ENCODE measurements at regions not wholly inside any gene's neighbourhood (a gene's known extent, or its start where the extent isn't known, plus 50 kb on each side); places are given as distances from the start of the nearest gene placed in this dataset.

- no peak for DNase-seq (ENCODE audit: low spot score)
Observed at GRCh38 chr20:19807946-19808330, 49.9 kb downstream of the RIN2 start.

DNA sequence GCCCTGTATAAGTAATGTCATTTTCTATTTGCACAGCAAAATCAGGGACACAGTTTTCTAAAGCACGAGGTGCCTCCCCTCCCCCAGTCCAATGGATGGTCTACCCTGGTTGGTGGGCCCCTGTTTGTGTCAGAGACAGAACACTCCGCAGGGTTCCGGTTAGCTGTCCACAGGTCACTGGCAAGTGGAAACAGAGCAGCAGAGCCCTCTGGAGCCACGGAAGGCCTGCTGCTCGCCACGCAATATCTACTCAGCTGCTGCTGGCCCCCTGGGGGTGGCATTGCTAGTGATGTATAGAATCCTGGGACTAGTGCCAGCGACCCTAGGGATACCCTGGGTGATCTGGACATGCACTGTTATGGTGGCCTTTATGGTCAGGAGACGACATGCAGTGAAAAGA is 50.4 kb downstream of the RIN2 start:
- DNase-seq (ENCODE audit: low spot score), result no peak

DNA sequence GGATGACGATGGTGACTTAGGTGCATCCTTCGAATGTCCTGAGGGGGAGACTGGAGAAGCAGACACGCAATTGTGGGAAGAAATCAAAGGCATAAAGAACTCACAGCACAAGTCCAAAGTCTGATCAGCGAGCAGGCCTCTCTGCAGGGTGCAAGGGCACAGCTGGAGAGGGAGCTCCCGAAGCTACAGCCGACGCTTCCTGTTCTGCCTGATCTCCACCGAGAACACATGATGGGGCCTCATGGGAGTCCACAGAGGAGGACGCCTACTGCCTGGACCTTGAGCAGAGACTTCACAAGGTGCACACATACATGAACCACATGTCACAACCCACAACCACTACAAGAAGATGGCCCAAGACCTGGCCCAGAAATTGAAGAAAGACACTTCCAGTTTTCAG is 51.4 kb downstream of the RIN2 start:
- DNase-seq (ENCODE audit: low spot score), result no peak

DNA sequence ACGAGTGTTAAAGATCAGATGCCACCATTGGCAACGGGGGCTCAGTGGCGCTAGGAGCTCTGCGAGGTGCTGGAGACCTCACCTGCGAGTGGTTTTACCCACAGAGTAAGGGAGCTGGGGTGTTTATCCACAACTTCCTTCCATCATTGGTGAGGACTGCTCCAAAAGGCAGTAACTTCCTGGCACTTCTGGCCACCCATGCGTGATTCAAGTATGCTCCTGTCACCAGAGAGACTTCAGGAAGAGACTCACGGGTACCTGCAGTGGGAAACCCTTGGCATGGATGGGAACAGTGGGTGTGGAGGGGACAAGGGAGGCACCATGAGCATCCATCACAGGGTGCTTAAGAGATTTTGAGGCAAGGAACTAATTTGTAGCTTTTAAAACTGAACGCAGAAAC is 53.2 kb downstream of the RIN2 start:
- no peak for DNase-seq (ENCODE audit: low spot score)

DNA sequence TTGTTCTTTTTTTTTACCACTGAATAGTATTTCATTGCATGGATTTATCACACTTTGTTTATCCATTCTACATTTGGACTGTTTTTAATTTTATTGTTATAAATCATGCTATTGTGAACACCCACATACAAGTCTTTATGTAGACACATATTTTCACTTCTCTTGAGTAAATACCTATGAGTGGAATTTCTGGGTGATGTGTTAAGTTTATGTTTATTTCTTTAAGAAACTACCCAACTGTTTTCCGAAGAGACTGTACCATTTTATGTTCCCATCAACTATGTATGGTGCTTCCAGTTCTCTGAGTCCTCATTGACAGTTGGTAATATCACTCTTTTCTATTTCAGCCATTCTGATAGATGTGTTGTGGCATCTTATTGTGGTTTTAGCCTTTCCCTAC is 54.0 kb downstream of the RIN2 start:
- DNase-seq (ENCODE audit: low spot score), result no peak

DNA sequence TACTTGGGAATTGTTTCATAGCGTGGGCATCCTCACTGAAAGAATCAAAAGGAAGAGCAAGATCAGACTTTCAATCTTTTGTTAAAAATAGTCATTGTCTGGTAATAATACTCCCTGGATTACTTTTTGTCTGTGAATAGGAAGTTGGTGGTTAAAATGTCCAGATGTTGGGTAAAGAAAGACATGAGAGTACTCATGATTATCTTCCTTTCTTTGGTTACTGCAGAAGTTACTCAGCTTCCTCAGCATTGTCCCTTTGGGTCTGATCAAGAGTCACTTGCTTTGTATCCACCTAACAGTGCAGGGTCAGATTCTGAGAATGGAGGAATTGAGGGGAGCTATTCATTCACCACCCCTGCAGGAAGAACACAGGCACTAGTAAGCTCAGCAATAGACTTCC is 54.6 kb downstream of the RIN2 start:
- DNase-seq (ENCODE audit: low spot score), result no peak

GRCh38 chr20:19813846-19814640 is 56.0 kb downstream of the RIN2 start:
- peak; percentile 51 for DNase-seq (ENCODE audit: low spot score)

GRCh38 chr20:19815553-19815991 is 57.5 kb downstream of the RIN2 start:
- DNase-seq (ENCODE audit: low spot score), result no peak

GRCh38 chr20:19816386-19816785 is 58.3 kb downstream of the RIN2 start:
- no peak for DNase-seq (ENCODE audit: low spot score)

DNA sequence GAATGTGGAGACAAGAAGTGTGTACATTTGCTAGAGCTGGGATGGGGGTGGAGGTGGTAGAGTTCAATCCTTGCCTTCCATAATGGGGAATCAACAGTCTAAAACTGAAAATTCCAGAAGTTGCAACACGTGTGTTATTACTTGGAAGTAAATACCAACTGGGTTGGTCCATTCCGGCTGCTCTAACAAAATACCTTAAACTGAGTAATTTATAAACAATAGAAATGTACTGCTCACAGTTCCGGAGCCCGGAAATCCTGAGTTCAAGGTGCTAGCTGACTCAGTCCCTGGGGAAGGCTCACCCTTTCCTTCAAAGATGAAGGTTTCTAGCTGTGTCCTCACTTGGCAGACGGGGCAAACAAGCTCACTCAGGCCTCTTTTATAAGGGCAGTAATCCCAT is 59.0 kb downstream of the RIN2 start:
- no peak for DNase-seq (ENCODE audit: low spot score)

DNA sequence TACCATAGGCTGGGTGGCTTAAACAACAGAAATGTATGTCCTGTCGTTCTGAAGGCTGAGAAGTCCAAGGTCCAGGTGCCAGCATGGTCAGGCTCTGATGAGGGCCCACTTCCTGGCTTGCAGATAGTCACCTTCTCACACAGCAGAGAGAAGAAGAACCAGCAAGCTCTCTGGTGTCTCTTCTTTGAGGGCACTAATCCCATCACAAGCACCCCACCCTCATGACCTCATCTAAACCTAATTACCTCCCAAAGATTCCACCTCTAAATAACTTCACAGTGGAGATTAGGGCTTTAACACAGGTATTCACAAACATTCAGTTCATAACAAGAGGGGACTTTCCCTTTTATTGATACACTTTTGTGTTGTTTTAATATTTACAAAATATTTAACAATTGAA is 61.1 kb downstream of the RIN2 start:
- no peak for DNase-seq (ENCODE audit: low spot score)

GRCh38 chr20:19820555-19821211 is 62.6 kb downstream of the RIN2 start:
- DNase-seq (ENCODE audit: low spot score), result no peak

GRCh38 chr20:19821606-19822005 is 63.5 kb downstream of the RIN2 start:
- no peak for DNase-seq (ENCODE audit: low spot score)

- DNase-seq (ENCODE audit: low spot score), result no peak
Observed at GRCh38 chr20:19823216-19823615, 65.2 kb downstream of the RIN2 start.

GRCh38 chr20:19823971-19824370 is 65.9 kb downstream of the RIN2 start:
- no peak for DNase-seq (ENCODE audit: low spot score)

DNA sequence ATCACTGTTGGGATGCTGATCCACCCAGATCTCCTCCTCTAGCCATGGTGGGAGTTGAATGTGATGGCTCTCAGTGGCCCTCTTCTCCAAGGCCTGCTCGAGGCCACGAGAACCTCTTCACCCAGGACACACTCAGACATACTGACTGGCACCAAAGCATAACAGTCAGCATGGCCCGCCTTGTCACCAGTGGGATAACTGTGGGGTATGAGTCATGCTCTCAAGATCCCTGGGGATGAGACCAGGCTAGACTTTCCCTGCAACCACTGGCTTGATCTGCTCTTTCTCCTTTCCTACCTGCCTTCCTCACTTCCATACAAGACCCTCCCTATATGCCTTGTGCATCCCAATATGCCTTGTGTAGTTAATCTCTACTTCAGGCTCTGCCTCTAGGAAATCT is 66.8 kb downstream of the RIN2 start:
- DNase-seq (ENCODE audit: low spot score), result no peak

GRCh38 chr20:19826179-19826914 is 68.3 kb downstream of the RIN2 start:
- no peak for DNase-seq (ENCODE audit: low spot score)

DNA sequence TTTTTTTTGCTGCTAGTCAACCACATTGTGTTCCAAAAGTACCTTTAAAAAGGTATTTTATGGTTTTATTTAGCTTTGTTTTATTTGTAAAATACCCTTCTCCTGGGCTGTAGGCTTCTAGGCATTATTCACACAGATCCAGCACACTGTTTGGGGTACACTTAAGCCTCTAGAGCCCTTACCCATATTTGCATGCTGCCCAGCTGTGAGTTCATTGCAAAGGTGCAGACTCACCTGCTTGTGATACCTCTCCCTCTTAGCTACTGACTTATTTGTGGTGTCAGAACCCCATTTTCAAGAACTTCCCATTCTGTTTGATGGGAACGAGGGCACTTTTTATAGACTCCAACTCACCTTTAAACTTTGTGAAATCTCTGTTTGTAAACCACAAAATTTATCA is 69.8 kb downstream of the RIN2 start:
- DNase-seq (ENCODE audit: low spot score), result no peak

- peak; percentile 45 for DNase-seq (ENCODE audit: low spot score)
Observed at GRCh38 chr20:19828232-19828631, 70.2 kb downstream of the RIN2 start.

DNA sequence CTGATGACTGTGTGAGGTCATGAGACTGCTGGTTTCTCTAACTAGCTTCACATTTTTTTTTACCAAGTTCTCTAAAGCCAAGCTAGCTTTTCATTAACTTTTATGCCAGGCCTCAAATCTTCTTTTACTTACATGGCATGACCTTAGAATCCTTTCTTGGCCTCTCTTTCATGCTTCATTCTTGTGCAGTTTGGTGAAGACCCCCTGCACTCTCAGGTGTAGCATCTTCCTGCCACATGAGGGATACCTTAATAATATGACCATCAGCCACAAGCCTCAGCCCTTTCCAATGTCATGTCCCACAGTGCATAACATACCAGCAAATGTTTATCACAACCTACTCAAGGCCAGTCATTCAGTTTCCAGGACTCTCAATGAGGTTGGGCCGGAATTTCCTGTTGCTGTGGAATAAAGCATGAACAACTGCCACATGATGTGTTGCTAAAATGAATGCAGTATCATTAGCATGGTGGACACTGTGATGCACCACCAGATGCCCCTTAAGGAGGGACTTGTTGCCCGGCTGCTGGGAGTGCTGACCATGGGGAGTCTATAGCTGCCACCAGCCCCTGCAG is 72.2 kb downstream of the RIN2 start:
- DNase-seq (ENCODE audit: low spot score), result no peak

- DNase-seq (ENCODE audit: low spot score), result no peak
Observed at GRCh38 chr20:19832875-19833274, 74.8 kb downstream of the RIN2 start.

GRCh38 chr20:19833395-19833794 is 75.3 kb downstream of the RIN2 start:
- DNase-seq (ENCODE audit: low spot score), result no peak

DNA sequence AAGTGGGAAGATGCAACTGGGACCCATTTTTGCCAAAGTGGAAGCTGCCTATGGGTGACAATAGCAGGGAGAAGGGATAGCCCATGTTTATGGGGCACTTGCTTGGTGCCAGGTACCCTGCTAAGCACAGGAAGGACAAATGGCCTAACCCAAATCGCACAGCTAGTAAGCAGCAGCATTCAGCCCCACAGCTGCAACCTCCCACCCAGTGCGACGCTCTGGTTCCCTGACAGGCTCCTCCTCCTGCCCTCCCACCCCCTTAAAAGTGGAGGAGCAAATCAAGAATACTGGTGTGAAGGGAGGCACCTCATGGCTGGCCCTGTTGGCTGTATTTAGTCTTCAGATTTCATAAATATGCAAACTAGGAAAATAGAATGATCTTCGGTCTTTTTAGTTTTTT is 76.2 kb downstream of the RIN2 start:
- DNase-seq (ENCODE audit: low spot score), result no peak
